ENCODE measurements at regions not wholly inside any gene's neighbourhood (a gene's known extent, or its start where the extent isn't known, plus 50 kb on each side); places are given as distances from the start of the nearest gene placed in this dataset.

- no peak overlapping the region for H3K4me2 ChIP-seq (ENCODE audit: low read depth, low read length)
- WGBS, 2 experiments (ENCODE audit: extremely low coverage in 2 of 2, insufficient read length in 1 of 2) = no CpG with 5 or more reads among the region's 3 CpGs
- CTCF ChIA-PET = no interaction called here
- H4K5ac ChIP-seq (ENCODE audit: low read depth, low read length) = no peak overlapping the region
- POLR2A ChIA-PET (ENCODE audit: unreplicated experiment) = no interaction called here
- H3K27ac ChIP-seq (ENCODE audit: insufficient read depth, low read length) = no peak overlapping the region
- no peak overlapping the region for H2AK5ac ChIP-seq (ENCODE audit: low read depth, low read length)
- H2BK20ac ChIP-seq (ENCODE audit: low read depth, low read length) = no peak overlapping the region
- no peaks in the 10 kb centered on the region for H3K79me1 ChIP-seq (ENCODE audit: low read depth in 1 of 2, low read length in 2 of 2)
- H3K56ac ChIP-seq (ENCODE audit: extremely low read depth, insufficient read depth, low read length) = no peak overlapping the region
- no peaks in the 10 kb centered on the region for H3K9me3 ChIP-seq (ENCODE audit: control insufficient read depth, insufficient read depth, low read length)
- in situ Hi-C loops (cut with MboI; ENCODE audit: low sequenced_read_pairs) (no loop called here), dilution Hi-C loops (cut with HindIII; ENCODE audit: low sequenced_read_pairs, unreplicated experiment) (no loop called here), intact Hi-C loops (cut with micrococcal nuclease) (no loop called here)
- no peak overlapping the region for H3K14ac ChIP-seq (replicated peaks; ENCODE audit: low read depth, low read length)
- no peak overlapping the region for H3K4ac ChIP-seq (ENCODE audit: low read depth, low read length)
- no peaks in the 10 kb centered on the region for H3K9me1 ChIP-seq (ENCODE audit: insufficient read depth, low read length)
- no peaks in the 10 kb centered on the region for H3K27me3 ChIP-seq (ENCODE audit: control insufficient read depth, insufficient read depth, low read length)
- H4K8ac ChIP-seq (ENCODE audit: low read depth in 2 of 2, low read length in 2 of 2) = no peak overlapping the region
- H3K36me3 ChIP-seq (ENCODE audit: control insufficient read depth, insufficient read depth, low read length) = no peaks in the 10 kb centered on the region
- H3K23ac ChIP-seq (ENCODE audit: low read depth, low read length) = no peak overlapping the region
- no peak overlapping the region for H2AK9ac ChIP-seq (replicated peaks; ENCODE audit: low read depth, low read length, poor library complexity)
- no peaks in the 10 kb centered on the region for H4K20me1 ChIP-seq (ENCODE audit: insufficient read depth, low read length)
- H4K91ac ChIP-seq (ENCODE audit: insufficient read depth, low read depth, low read length) = no peak overlapping the region
- no peak overlapping the region for H2BK120ac ChIP-seq (ENCODE audit: low read depth, low read length)
- no peak overlapping the region for H3K9ac ChIP-seq (ENCODE audit: low read depth, low read length)
- H3K18ac ChIP-seq (ENCODE audit: low read depth, low read length) = no peak overlapping the region
- no peak overlapping the region for H2BK15ac ChIP-seq (ENCODE audit: low read depth, low read length)
- H3K4me3 ChIP-seq (ENCODE audit: insufficient read depth, low read depth, low read length) = no peak overlapping the region
- BruUV-seq (replicated peaks) = no TSS peak
- no peak for DNase-seq
- H2BK5ac ChIP-seq (ENCODE audit: low read depth, low read length, poor library complexity, severe bottlenecking) = no peak overlapping the region
- H2AFZ ChIP-seq (replicated peaks; ENCODE audit: low read length, poor library complexity) = no peak overlapping the region
- peaks cover 5% of the 10 kb centered on the region; the same call in 1 of the 2 replicates for H3K4me1 ChIP-seq (ENCODE audit: control insufficient read depth, insufficient read depth, low read length)
- ATAC-seq (ENCODE audit: low read depth) = no peak
- TF ChIP-seq FOS (IDR thresholded peaks at IDR 0.05; ENCODE audit: low read depth, low read length) (no peak), MAZ (IDR thresholded peaks at IDR 0.05; ENCODE audit: borderline replicate concordance, low read depth, low read length) (no peak), BHLHE40 (IDR thresholded peaks at IDR 0.05; ENCODE audit: low read depth, low read length) (no peak), USF2 (IDR thresholded peaks at IDR 0.05; ENCODE audit: low read depth, low read length) (no peak), CEBPB (IDR thresholded peaks at IDR 0.05; ENCODE audit: low read depth, low read length) (no peak), RCOR1 (IDR thresholded peaks at IDR 0.05; ENCODE audit: insufficient replicate concordance, low read length) (no peak), SMC3 (IDR thresholded peaks at IDR 0.05; ENCODE audit: low read depth, low read length) (no peak), ELK1 (IDR thresholded peaks at IDR 0.05; ENCODE audit: borderline replicate concordance, low read depth, low read length) (no peak), CTCF (conservative IDR thresholded peaks at IDR 0.05; ENCODE audit: low read depth, low read length) (no peak), CHD1 (IDR thresholded peaks at IDR 0.05; ENCODE audit: low read depth, low read length) (no peak), RFX5 (IDR thresholded peaks at IDR 0.05; ENCODE audit: low read depth, low read length) (no peak), MAFK (IDR thresholded peaks at IDR 0.05; ENCODE audit: low read depth, low read length) (no peak), RAD21 (IDR thresholded peaks at IDR 0.05; ENCODE audit: low read length) (no peak), POLR2A (IDR thresholded peaks at IDR 0.05; ENCODE audit: low read depth, low read length) (no peak), MXI1 (IDR thresholded peaks at IDR 0.05; ENCODE audit: borderline replicate concordance, low read depth, low read length) (no peak), NFE2L2 (IDR thresholded peaks at IDR 0.05; ENCODE audit: low read depth, low read length) (no peak)
Measured at GRCh38 chr14:62304257-62304656, 542.0 kb downstream of the SNAPC1 start.

All from IMR-90 (cell line).